PC-3 (cell line): ENCODE measurements at regions not wholly inside any gene's neighbourhood (a gene's known extent, or its start where the extent isn't known, plus 50 kb on each side); places are given as distances from the start of the nearest gene placed in this dataset.

Source experiments
- ATAC-seq: fragments of 200-7000 bp; cut with Tn5 transposase; 2 replicates; pipeline ENCODE4 v1.9.1; 2020; ENCODE audit warnings: mild to moderate bottlenecking, moderate library complexity
- BruUV-seq: library from RNA; stranded (reverse); fragments of 400-500 nt; replicated peaks from 2 replicates; lab custom pipeline; 2021; lab: Mats Ljungman, UMichigan
- CTCF ChIA-PET: fragments of 300-600 bp; sonication (Branson Sonifier 250); formaldehyde crosslinking; loops from one replicate; lab custom pipeline; 2022; ENCODE audit warnings: antibody characterized with exemption; lab: Charles Lee
- POLR2A ChIA-PET: fragments of 300-600 bp; sonication (Branson Sonifier 250); formaldehyde crosslinking; loops from one replicate; lab custom pipeline; 2022; ENCODE audit warnings: antibody characterized with exemption; ENCODE audit not compliant: unreplicated experiment; lab: Charles Lee
- DNase-seq: peaks from one replicate; pipeline ENCODE4 v3.0.0-alpha.2; 2015
- H2AFZ ChIP-seq: fragments of 300-600 bp; sonication (generic); 2 replicates; pipeline ENCODE4 v1.6.0; 2016; ENCODE audit warnings: antibody characterized with exemption, low read length
- H3F3A ChIP-seq: fragments of 300-600 bp; sonication (generic); one replicate; pipeline ENCODE4 v1.6.0; 2017; ENCODE audit warnings: antibody characterized with exemption, low read length, control low read depth, mild to moderate bottlenecking; ENCODE audit not compliant: unreplicated experiment
- H3K27ac ChIP-seq: fragments of 300-600 bp; sonication (generic); 2 replicates; pipeline ENCODE4 v1.5.1; 2016; ENCODE audit warnings: mild to moderate bottlenecking, low read length
- H3K27me3 ChIP-seq: fragments of 300-600 bp; sonication (generic); 2 replicates; pipeline ENCODE4 v1.6.1; 2016; ENCODE audit warnings: low read length, mixed read lengths
- H3K36me3 ChIP-seq: fragments of 300-600 bp; sonication (generic); 2 replicates; pipeline ENCODE4 v1.6.1; 2016; ENCODE audit warnings: low read depth, mixed run types, low read length, mixed read lengths
- H3K4me1 ChIP-seq: fragments of 300-600 bp; sonication (generic); 2 replicates; pipeline ENCODE4 v1.5.1; 2016; ENCODE audit warnings: low read length; ENCODE audit not compliant: insufficient read depth
- H3K4me2 ChIP-seq: fragments of 300-600 bp; sonication (generic); 2 replicates; pipeline ENCODE4 v1.6.0; 2016; ENCODE audit warnings: low read length
- H3K4me3 ChIP-seq: fragments of 300-600 bp; sonication (generic); 2 replicates; pipeline ENCODE4 v1.5.1; 2016; ENCODE audit warnings: mild to moderate bottlenecking, low read length, mixed read lengths
- H3K79me2 ChIP-seq: fragments of 300-600 bp; sonication (generic); 2 replicates; pipeline ENCODE4 v1.6.1; 2017; ENCODE audit warnings: low read length, mixed read lengths
- H3K9ac ChIP-seq: fragments of 300-600 bp; sonication (generic); 2 replicates; pipeline ENCODE4 v1.6.0; 2016; ENCODE audit warnings: mild to moderate bottlenecking, low read length
- H3K9me2 ChIP-seq: fragments of 300-600 bp; sonication (generic); replicated peaks from 2 replicates; pipeline ENCODE4 v1.6.1; 2016; ENCODE audit warnings: mixed run types, low read length, mixed read lengths
- H3K9me3 ChIP-seq: fragments of 300-600 bp; sonication (generic); 2 replicates; pipeline ENCODE4 v1.6.1; 2016; ENCODE audit warnings: low read length, mixed read lengths
- H4K20me1 ChIP-seq: fragments of 300-600 bp; sonication (generic); 2 replicates; pipeline ENCODE4 v1.6.1; 2016; ENCODE audit warnings: low read length, mixed read lengths
- CTCF ChIP-seq: fragments of 300-600 bp; sonication (generic); conservative IDR thresholded peaks from 2 replicates; pipeline ENCODE4 v1.5.1; 2017; ENCODE audit warnings: antibody characterized with exemption, low read depth, mild to moderate bottlenecking, low read length
- EZH2 ChIP-seq: fragments of 300-600 bp; sonication (generic); IDR thresholded peaks from one replicate; pipeline ENCODE4 v1.6.1; 2017; ENCODE audit warnings: antibody characterized with exemption, mild to moderate bottlenecking, low read length; ENCODE audit not compliant: unreplicated experiment
- EZH2phosphoT487 ChIP-seq: fragments of 300-600 bp; sonication (generic); IDR thresholded peaks from 2 replicates; pipeline ENCODE4 v1.6.1; 2018; ENCODE audit warnings: mild to moderate bottlenecking, antibody characterized with exemption, low read length, borderline replicate concordance
- intact Hi-C: fragments of 100-400 bp; cut with micrococcal nuclease; formaldehyde crosslinking; loops from 2 replicates; pipeline ENCODE4 v1.9.0; 2023

GRCh38 chr9:32289756-32290155 lies 94.7 kb upstream of the ACO1 start:
- H3K27me3 ChIP-seq: peaks cover 11% of the 10 kb centered on the region; the same call in 1 of the 2 replicates
- H2AFZ ChIP-seq: no peak overlapping the region

GRCh38 chr9:32291370-32291769 lies 93.1 kb upstream of the ACO1 start:
- intact Hi-C loops: no loop called here
- Histone ChIP-seq H3F3A (no peaks in the 10 kb centered on the region), H4K20me1 (no peaks in the 10 kb centered on the region), H3K4me2 (no peak overlapping the region), H2AFZ (no peak overlapping the region), H3K9me2 (no peaks in the 10 kb centered on the region), H3K27me3 (peaks cover 14% of the 10 kb centered on the region; the same call in 1 of the 2 replicates), H3K27ac (no peak overlapping the region), H3K36me3 (no peaks in the 10 kb centered on the region), H3K9ac (no peak overlapping the region), H3K9me3 (no peaks in the 10 kb centered on the region), H3K4me1 (no peaks in the 10 kb centered on the region), H3K79me2 (no peaks in the 10 kb centered on the region), H3K4me3 (no peak overlapping the region)
- TF ChIP-seq CTCF: no peak
- TF ChIP-seq EZH2phosphoT487: no peak
- TF ChIP-seq EZH2: no peak
- BruUV-seq: no TSS peak
- ChIA-PET POLR2A (no interaction called here), CTCF (no interaction called here)
- ATAC-seq (no peak), DNase-seq (peak; percentile 13)

More at GRCh38 chr9:32289756-32290155, 94.7 kb upstream of the ACO1 start:
- Histone ChIP-seq H4K20me1 (no peaks in the 10 kb centered on the region), H3K4me3 (no peak overlapping the region), H3K9me3 (no peaks in the 10 kb centered on the region), H3K36me3 (no peaks in the 10 kb centered on the region), H3K79me2 (no peaks in the 10 kb centered on the region), H3F3A (no peaks in the 10 kb centered on the region), H3K9me2 (no peaks in the 10 kb centered on the region), H3K9ac (no peak overlapping the region), H3K4me2 (no peak overlapping the region), H3K4me1 (no peaks in the 10 kb centered on the region), H3K27ac (no peak overlapping the region)
- ChIA-PET POLR2A (no interaction called here), CTCF (no interaction called here)
- BruUV-seq: no TSS peak
- TF ChIP-seq EZH2phosphoT487: no peak
- TF ChIP-seq CTCF: no peak
- no peak for TF ChIP-seq EZH2
- intact Hi-C loops: no loop called here
- ATAC-seq (no peak), DNase-seq (no peak)

- no peaks in the 10 kb centered on the region for H3K4me1 ChIP-seq
- no peaks in the 10 kb centered on the region for H3K79me2 ChIP-seq
- no peak overlapping the region for H3K4me2 ChIP-seq
- intact Hi-C loops: no loop called here
- no peak for TF ChIP-seq EZH2
- no peak for TF ChIP-seq EZH2phosphoT487
- H2AFZ ChIP-seq: no peak overlapping the region
- BruUV-seq: no TSS peak
- H3K36me3 ChIP-seq: no peaks in the 10 kb centered on the region
- POLR2A ChIA-PET: no interaction called here
- DNase-seq (no peak), ATAC-seq (no peak)
- no peaks in the 10 kb centered on the region for H3F3A ChIP-seq
- no peak overlapping the region for H3K4me3 ChIP-seq
- H3K9me2 ChIP-seq: no peaks in the 10 kb centered on the region
- CTCF ChIA-PET: no interaction called here
- H3K9me3 ChIP-seq: no peaks in the 10 kb centered on the region
- no peak overlapping the region for H3K9ac ChIP-seq
- no peak overlapping the region for H3K27ac ChIP-seq
- peaks cover 18% of the 10 kb centered on the region; the same call in 1 of the 2 replicates for H3K27me3 ChIP-seq
- H4K20me1 ChIP-seq: no peaks in the 10 kb centered on the region
These were observed 91.8 kb upstream of the ACO1 start for GRCh38 chr9:32292611-32293010.
